ENCODE measurements at regions not wholly inside any gene's neighbourhood (a gene's known extent, or its start where the extent isn't known, plus 50 kb on each side); places are given as distances from the start of the nearest gene placed in this dataset.

- Histone ChIP-seq H3K4me1 (ENCODE audit: control insufficient read depth, insufficient read depth, low read length) (no peaks in the 10 kb centered on the region), H3K27me3 (ENCODE audit: control insufficient read depth in 1 of 2, insufficient read depth in 2 of 2, low read length in 2 of 2) (no peaks in the 10 kb centered on the region), H3K9me3 (ENCODE audit: control insufficient read depth in 2 of 2, low read length in 2 of 2) (no peaks in the 10 kb centered on the region), H3K36me3 (ENCODE audit: control insufficient read depth in 2 of 2, insufficient read depth in 2 of 2, low read length in 2 of 2) (no peaks in the 10 kb centered on the region), H3K27ac (ENCODE audit: low read length) (no peak overlapping the region), H3K4me3 (ENCODE audit: low read length in 2 of 2) (no peak overlapping the region), H3K9ac (ENCODE audit: low read length in 2 of 2) (no peak overlapping the region)
These were observed 398.3 kb downstream of the GPD2 start for GRCh38 chr2:156834431-156834830.

- no peaks in the 10 kb centered on the region for H3K27me3 ChIP-seq (ENCODE audit: control insufficient read depth in 1 of 2, insufficient read depth in 2 of 2, low read length in 2 of 2)
- H3K9ac ChIP-seq (ENCODE audit: low read length in 2 of 2), result no peak overlapping the region
- H3K36me3 ChIP-seq (ENCODE audit: control insufficient read depth in 2 of 2, insufficient read depth in 2 of 2, low read length in 2 of 2), result no peaks in the 10 kb centered on the region
- H3K27ac ChIP-seq (ENCODE audit: low read length), result no peak overlapping the region
- H3K4me3 ChIP-seq (ENCODE audit: low read length in 2 of 2), result no peak overlapping the region
- H3K4me1 ChIP-seq (ENCODE audit: control insufficient read depth, insufficient read depth, low read length), result no peaks in the 10 kb centered on the region
- H3K9me3 ChIP-seq (ENCODE audit: control insufficient read depth in 2 of 2, low read length in 2 of 2), result no peaks in the 10 kb centered on the region
These were observed 401.6 kb downstream of the GPD2 start for GRCh38 chr2:156837635-156838370.

- no peak overlapping the region for H3K9ac ChIP-seq (ENCODE audit: low read length in 2 of 2)
- H3K4me1 ChIP-seq (ENCODE audit: control insufficient read depth, insufficient read depth, low read length), result no peaks in the 10 kb centered on the region
These were observed 405.1 kb downstream of the GPD2 start for GRCh38 chr2:156841321-156841720.

GRCh38 chr2:156845806-156846558, 409.8 kb downstream of the GPD2 start:
- Histone ChIP-seq H3K4me3 (ENCODE audit: low read length in 2 of 2) (no peak overlapping the region), H3K27ac (ENCODE audit: low read length) (no peak overlapping the region), H3K4me1 (ENCODE audit: control insufficient read depth, insufficient read depth, low read length) (no peaks in the 10 kb centered on the region), H3K9me3 (ENCODE audit: control insufficient read depth in 2 of 2, low read length in 2 of 2) (no peaks in the 10 kb centered on the region), H3K27me3 (ENCODE audit: control insufficient read depth in 1 of 2, insufficient read depth in 2 of 2, low read length in 2 of 2) (no peaks in the 10 kb centered on the region), H3K9ac (ENCODE audit: low read length in 2 of 2) (no peak overlapping the region), H3K36me3 (ENCODE audit: control insufficient read depth in 2 of 2, insufficient read depth in 2 of 2, low read length in 2 of 2) (no peaks in the 10 kb centered on the region)

More at GRCh38 chr2:156841321-156841720, 405.1 kb downstream of the GPD2 start:
- H3K9me3 ChIP-seq (ENCODE audit: control insufficient read depth in 2 of 2, low read length in 2 of 2), result no peaks in the 10 kb centered on the region
- no peak overlapping the region for H3K4me3 ChIP-seq (ENCODE audit: low read length in 2 of 2)
- no peaks in the 10 kb centered on the region for H3K27me3 ChIP-seq (ENCODE audit: control insufficient read depth in 1 of 2, insufficient read depth in 2 of 2, low read length in 2 of 2)
- no peaks in the 10 kb centered on the region for H3K36me3 ChIP-seq (ENCODE audit: control insufficient read depth in 2 of 2, insufficient read depth in 2 of 2, low read length in 2 of 2)
- H3K27ac ChIP-seq (ENCODE audit: low read length), result no peak overlapping the region

- H3K27me3 ChIP-seq (ENCODE audit: control insufficient read depth in 1 of 2, insufficient read depth in 2 of 2, low read length in 2 of 2), result no peaks in the 10 kb centered on the region
- H3K9me3 ChIP-seq (ENCODE audit: control insufficient read depth in 2 of 2, low read length in 2 of 2), result no peaks in the 10 kb centered on the region
- no peak overlapping the region for H3K4me3 ChIP-seq (ENCODE audit: low read length in 2 of 2)
- H3K9ac ChIP-seq (ENCODE audit: low read length in 2 of 2), result no peak overlapping the region
- no peak overlapping the region for H3K27ac ChIP-seq (ENCODE audit: low read length)
- H3K36me3 ChIP-seq (ENCODE audit: control insufficient read depth in 2 of 2, insufficient read depth in 2 of 2, low read length in 2 of 2), result no peaks in the 10 kb centered on the region
- H3K4me1 ChIP-seq (ENCODE audit: control insufficient read depth, insufficient read depth, low read length), result no peaks in the 10 kb centered on the region
These were observed 405.3 kb upstream of the GALNT5 start for GRCh38 chr2:156852210-156852609.

- no peaks in the 10 kb centered on the region for H3K36me3 ChIP-seq (ENCODE audit: control insufficient read depth in 2 of 2, insufficient read depth in 2 of 2, low read length in 2 of 2)
- no peak overlapping the region for H3K27ac ChIP-seq (ENCODE audit: low read length)
- H3K27me3 ChIP-seq (ENCODE audit: control insufficient read depth in 1 of 2, insufficient read depth in 2 of 2, low read length in 2 of 2), result no peaks in the 10 kb centered on the region
These were observed 404.8 kb upstream of the GALNT5 start for GRCh38 chr2:156852681-156853080.

GRCh38 chr2:156864325-156864724, 393.2 kb upstream of the GALNT5 start:
- no peaks in the 10 kb centered on the region for H3K27me3 ChIP-seq (ENCODE audit: control insufficient read depth in 1 of 2, insufficient read depth in 2 of 2, low read length in 2 of 2)

More at GRCh38 chr2:156852681-156853080, 404.8 kb upstream of the GALNT5 start:
- H3K9ac ChIP-seq (ENCODE audit: low read length in 2 of 2), result no peak overlapping the region
- H3K9me3 ChIP-seq (ENCODE audit: control insufficient read depth in 2 of 2, low read length in 2 of 2), result no peaks in the 10 kb centered on the region
- no peak overlapping the region for H3K4me3 ChIP-seq (ENCODE audit: low read length in 2 of 2)
- no peaks in the 10 kb centered on the region for H3K4me1 ChIP-seq (ENCODE audit: control insufficient read depth, insufficient read depth, low read length)

GRCh38 chr2:156864753-156865152, 392.8 kb upstream of the GALNT5 start:
- Histone ChIP-seq H3K27ac (ENCODE audit: low read length) (no peak overlapping the region), H3K36me3 (ENCODE audit: control insufficient read depth in 2 of 2, insufficient read depth in 2 of 2, low read length in 2 of 2) (no peaks in the 10 kb centered on the region), H3K9me3 (ENCODE audit: control insufficient read depth in 2 of 2, low read length in 2 of 2) (no peaks in the 10 kb centered on the region), H3K27me3 (ENCODE audit: control insufficient read depth in 1 of 2, insufficient read depth in 2 of 2, low read length in 2 of 2) (no peaks in the 10 kb centered on the region), H3K4me3 (ENCODE audit: low read length in 2 of 2) (no peak overlapping the region), H3K9ac (ENCODE audit: low read length in 2 of 2) (no peak overlapping the region), H3K4me1 (ENCODE audit: control insufficient read depth, insufficient read depth, low read length) (no peaks in the 10 kb centered on the region)

More at GRCh38 chr2:156864325-156864724, 393.2 kb upstream of the GALNT5 start:
- Histone ChIP-seq H3K27ac (ENCODE audit: low read length) (no peak overlapping the region), H3K4me3 (ENCODE audit: low read length in 2 of 2) (no peak overlapping the region), H3K4me1 (ENCODE audit: control insufficient read depth, insufficient read depth, low read length) (no peaks in the 10 kb centered on the region), H3K36me3 (ENCODE audit: control insufficient read depth in 2 of 2, insufficient read depth in 2 of 2, low read length in 2 of 2) (no peaks in the 10 kb centered on the region), H3K9me3 (ENCODE audit: control insufficient read depth in 2 of 2, low read length in 2 of 2) (no peaks in the 10 kb centered on the region), H3K9ac (ENCODE audit: low read length in 2 of 2) (no peak overlapping the region)

GRCh38 chr2:156867201-156867600, 390.3 kb upstream of the GALNT5 start:
- no peaks in the 10 kb centered on the region for H3K4me1 ChIP-seq (ENCODE audit: control insufficient read depth, insufficient read depth, low read length)
- no peak overlapping the region for H3K27ac ChIP-seq (ENCODE audit: low read length)
- no peak overlapping the region for H3K9ac ChIP-seq (ENCODE audit: low read length in 2 of 2)
- no peaks in the 10 kb centered on the region for H3K27me3 ChIP-seq (ENCODE audit: control insufficient read depth in 1 of 2, insufficient read depth in 2 of 2, low read length in 2 of 2)
- no peaks in the 10 kb centered on the region for H3K36me3 ChIP-seq (ENCODE audit: control insufficient read depth in 2 of 2, insufficient read depth in 2 of 2, low read length in 2 of 2)
- H3K4me3 ChIP-seq (ENCODE audit: low read length in 2 of 2), result no peak overlapping the region
- H3K9me3 ChIP-seq (ENCODE audit: control insufficient read depth in 2 of 2, low read length in 2 of 2), result no peaks in the 10 kb centered on the region

GRCh38 chr2:156874707-156875106, 382.8 kb upstream of the GALNT5 start:
- Histone ChIP-seq H3K36me3 (ENCODE audit: control insufficient read depth in 2 of 2, insufficient read depth in 2 of 2, low read length in 2 of 2) (no peaks in the 10 kb centered on the region), H3K4me1 (ENCODE audit: control insufficient read depth, insufficient read depth, low read length) (no peaks in the 10 kb centered on the region), H3K9me3 (ENCODE audit: control insufficient read depth in 2 of 2, low read length in 2 of 2) (no peaks in the 10 kb centered on the region), H3K9ac (ENCODE audit: low read length in 2 of 2) (no peak overlapping the region), H3K4me3 (ENCODE audit: low read length in 2 of 2) (no peak overlapping the region), H3K27ac (ENCODE audit: low read length) (no peak overlapping the region), H3K27me3 (ENCODE audit: control insufficient read depth in 1 of 2, insufficient read depth in 2 of 2, low read length in 2 of 2) (no peaks in the 10 kb centered on the region)

GRCh38 chr2:156883804-156884203, 373.7 kb upstream of the GALNT5 start:
- no peaks in the 10 kb centered on the region for H3K9me3 ChIP-seq (ENCODE audit: control insufficient read depth in 2 of 2, low read length in 2 of 2)
- peaks cover 0 to 5% of the 10 kb centered on the region in 2 donors for H3K27me3 ChIP-seq (ENCODE audit: control insufficient read depth in 1 of 2, insufficient read depth in 2 of 2, low read length in 2 of 2)
- no peaks in the 10 kb centered on the region for H3K36me3 ChIP-seq (ENCODE audit: control insufficient read depth in 2 of 2, insufficient read depth in 2 of 2, low read length in 2 of 2)
- no peaks in the 10 kb centered on the region for H3K4me1 ChIP-seq (ENCODE audit: control insufficient read depth, insufficient read depth, low read length)
- H3K27ac ChIP-seq (ENCODE audit: low read length), result no peak overlapping the region
- no peak overlapping the region for H3K4me3 ChIP-seq (ENCODE audit: low read length in 2 of 2)
- no peak overlapping the region for H3K9ac ChIP-seq (ENCODE audit: low read length in 2 of 2)

Measured in stomach smooth muscle (tissue), 2 donors.